Heart right ventricle (tissue), 16 donors: ENCODE measurements at regions not wholly inside any gene's neighbourhood (a gene's known extent, or its start where the extent isn't known, plus 50 kb on each side); places are given as distances from the start of the nearest gene placed in this dataset.

Experiments
- ATAC-seq, 8 donors: fragments of 200-7000 bp; cut with Tn5 transposase; one replicate each; pipeline ENCODE4 v1.9.1; 2020; ENCODE audit warnings: mild to moderate bottlenecking in 8 of 8, moderate library complexity in 8 of 8, moderate number of reproducible peaks in 1 of 8
- DNase-seq, 2 donors: peaks; one replicate each; pipeline ENCODE4 v3.0.0-alpha.2; 2020
- H3K27ac ChIP-seq, 10 donors: fragments of 200-600 bp; sonication (generic) in 2 of 10; one replicate each; pipeline versions ENCODE4 v1.5.0 to v1.8.0; 2020 to 2022; ENCODE audit warnings: mild to moderate bottlenecking in 3 of 10
- H3K27me3 ChIP-seq, 7 donors: fragments of 200-600 bp; one replicate each; pipeline ENCODE4 v1.8.0; 2021 to 2022; ENCODE audit warnings: mild to moderate bottlenecking in 2 of 7
- H3K36me3 ChIP-seq, 9 donors: fragments of 200-600 bp; sonication (generic) in 1 of 9; one replicate each; pipeline versions ENCODE4 v1.5.0 to v1.8.0; 2020 to 2022; ENCODE audit warnings: mild to moderate bottlenecking in 2 of 9
- H3K4me1 ChIP-seq, 9 donors: fragments of 200-600 bp; sonication (generic) in 1 of 9; one replicate each; pipeline versions ENCODE4 v1.5.0 to v1.8.0; 2020 to 2022; ENCODE audit warnings: mild to moderate bottlenecking in 4 of 9
- H3K4me3 ChIP-seq, 10 donors: fragments of 200-600 bp; sonication (generic) in 2 of 10; one replicate each; pipeline versions ENCODE4 v1.5.0 to v1.8.0; 2020 to 2022; ENCODE audit warnings: mild to moderate bottlenecking in 7 of 10, moderate library complexity in 2 of 10
- H3K9me3 ChIP-seq, 11 donors: fragments of 200-600 bp in 10 of 11; sonication (generic) in 2 of 11; one replicate each; pipeline versions ENCODE4 v1.5.0 to v1.8.0; 2013 to 2022; ENCODE audit warnings: mild to moderate bottlenecking in 2 of 11, control low read depth in 1 of 11, moderate library complexity in 1 of 11
- WGBS, 2 donors: extraction: QIAGEN DNeasy Blood & Tissue Kit; methylation state at CpG; one replicate each; pipeline ENCODE4 v1.1.7; 2013; ENCODE audit warnings: inconsistent platforms in 1 of 2; 5-methylcytosine and 5-hydroxymethylcytosine counted together
- intact Hi-C, 10 donors: fragments of 100-400 bp; cut with DNase I; formaldehyde crosslinking; loops; one replicate each; pipeline versions ENCODE4 v1.11.1 to v1.14.2; 2022
- TF ChIP-seq, protein P1 (sequence below), 9 donors: fragments of 200-600 bp; sonication (generic) in 2 of 9; IDR thresholded peaks; one replicate each; pipeline versions ENCODE4 v1.5.0 to v1.8.0; 2021 to 2022; ENCODE audit warnings: antibody characterized with exemption in 9 of 9, mild to moderate bottlenecking in 5 of 9, moderate library complexity in 1 of 9
- donor health status: Arrhythmogenic right ventricular cardiomyopathy.
- donor health status: ischemic (EF 13 %, LVEDD 7.1; RV severe dilation, severe dysfunction).
- donor health status: healthy with polysubstance abuse.
- donor health status: DM: no; HTN: yes; CAD: no.
- donor health status: DM: no; HTN: no; CAD: no.
- donor health status: ischemic (EF 25% LVEDD 6.9; RV normal size, moderate dysfunction).
- donor health status: ischemic (EF 25% LVEDD 5.7; RV mildly dilated, moderate dysfunction).
- donor health status: healthy.
- donor health status: DM: yes; HTN: yes; CAD: no.
- donor health status: Ischemic cardiomyopathy.
- donor health status: ischemic (EF 35%, LVEDD 5.7; RV mildly dilated, moderate dysfunction).
- donor health status: nonischemic (EF 11% LVEDD 7.7; RV severe dilation, severe dysfunction).
- donor health status: DM: yes; HTN: yes; CAD: no.
- donor health status: PGD.
- donor health status: ischemic (EF 29% LVEDD 5.4; RV normal size, mild dysfunction).
- donor health status: nonischemic (EF 23%, LVEDD 6.1; RV moderate dilation, normal function).

- intact Hi-C loops: no loop called here
- 74 to 81% methylated on average over 3 of the region's 3 CpGs for WGBS, 2 donors
- Histone ChIP-seq H3K36me3 (no peaks in the 10 kb centered on the region), H3K4me3 (no peak overlapping the region), H3K9me3 (peaks cover 0 to 4% (median 0%) of the 10 kb centered on the region in 11 donors), H3K27me3 (no peaks in the 10 kb centered on the region), H3K27ac (no peak overlapping the region), H3K4me1 (no peaks in the 10 kb centered on the region)
- DNase-seq (no peak), ATAC-seq (no peak)
- TF ChIP-seq, protein P1, sequence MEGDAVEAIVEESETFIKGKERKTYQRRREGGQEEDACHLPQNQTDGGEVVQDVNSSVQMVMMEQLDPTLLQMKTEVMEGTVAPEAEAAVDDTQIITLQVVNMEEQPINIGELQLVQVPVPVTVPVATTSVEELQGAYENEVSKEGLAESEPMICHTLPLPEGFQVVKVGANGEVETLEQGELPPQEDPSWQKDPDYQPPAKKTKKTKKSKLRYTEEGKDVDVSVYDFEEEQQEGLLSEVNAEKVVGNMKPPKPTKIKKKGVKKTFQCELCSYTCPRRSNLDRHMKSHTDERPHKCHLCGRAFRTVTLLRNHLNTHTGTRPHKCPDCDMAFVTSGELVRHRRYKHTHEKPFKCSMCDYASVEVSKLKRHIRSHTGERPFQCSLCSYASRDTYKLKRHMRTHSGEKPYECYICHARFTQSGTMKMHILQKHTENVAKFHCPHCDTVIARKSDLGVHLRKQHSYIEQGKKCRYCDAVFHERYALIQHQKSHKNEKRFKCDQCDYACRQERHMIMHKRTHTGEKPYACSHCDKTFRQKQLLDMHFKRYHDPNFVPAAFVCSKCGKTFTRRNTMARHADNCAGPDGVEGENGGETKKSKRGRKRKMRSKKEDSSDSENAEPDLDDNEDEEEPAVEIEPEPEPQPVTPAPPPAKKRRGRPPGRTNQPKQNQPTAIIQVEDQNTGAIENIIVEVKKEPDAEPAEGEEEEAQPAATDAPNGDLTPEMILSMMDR (IDR thresholded peaks at IDR 0.05): no peak
These were observed 955.7 kb downstream of the SORCS3 start for GRCh38 chr10:105596749-105597148.

GRCh38 chr10:105594296-105594695 is 953.2 kb downstream of the SORCS3 start:
- H3K4me3 ChIP-seq: no peak overlapping the region
- intact Hi-C loops: no loop called here
- no peaks in the 10 kb centered on the region for H3K27me3 ChIP-seq
- no peaks in the 10 kb centered on the region for H3K4me1 ChIP-seq
- H3K9me3 ChIP-seq: no peaks in the 10 kb centered on the region
- TF ChIP-seq, protein P1 (IDR thresholded peaks at IDR 0.05): no peak
- H3K36me3 ChIP-seq: no peaks in the 10 kb centered on the region
- WGBS, 2 donors: 79 to 85% methylated on average over 2 of the region's 2 CpGs
- no peak overlapping the region for H3K27ac ChIP-seq
- no peak for ATAC-seq
- no peak for DNase-seq

GRCh38 chr10:105592468-105592867 is 951.4 kb downstream of the SORCS3 start:
- no peak overlapping the region for H3K4me3 ChIP-seq
- no peaks in the 10 kb centered on the region for H3K4me1 ChIP-seq
- H3K27ac ChIP-seq: no peak overlapping the region
- DNase-seq (no peak), ATAC-seq (no peak)
- WGBS, 2 donors: 87 to 91% methylated on average over 1 of the region's 1 CpG
- no peaks in the 10 kb centered on the region for H3K27me3 ChIP-seq
- TF ChIP-seq, protein P1 (IDR thresholded peaks at IDR 0.05): no peak
- H3K9me3 ChIP-seq: no peaks in the 10 kb centered on the region
- intact Hi-C loops: no loop called here
- no peaks in the 10 kb centered on the region for H3K36me3 ChIP-seq

GRCh38 chr10:105586451-105587098 is 945.5 kb downstream of the SORCS3 start:
- Histone ChIP-seq H3K27me3 (no peaks in the 10 kb centered on the region), H3K4me3 (no peak overlapping the region), H3K4me1 (no peaks in the 10 kb centered on the region), H3K9me3 (no peaks in the 10 kb centered on the region), H3K36me3 (no peaks in the 10 kb centered on the region), H3K27ac (no peak overlapping the region)
- ATAC-seq: no peak
- intact Hi-C loops: no loop called here
- TF ChIP-seq, protein P1 (IDR thresholded peaks at IDR 0.05): no peak
- no peak for DNase-seq
- 74 to 75% methylated on average over 4 of the region's 4 CpGs for WGBS, 2 donors
